PFSK-1 (cell line): ENCODE measurements at regions not wholly inside any gene's neighbourhood (a gene's known extent, or its start where the extent isn't known, plus 50 kb on each side); places are given as distances from the start of the nearest gene placed in this dataset.

ENCODE experiments used
- FOXP2 ChIP-seq: optimal IDR thresholded peaks from 2 replicates; pipeline ENCODE3; 2011; ENCODE audit warnings: borderline replicate concordance, control low read depth, inconsistent platforms; ENCODE audit not compliant: insufficient read depth; ENCODE audit errors: extremely low read length, extremely low read depth
- POLR2AphosphoS5 ChIP-seq: IDR thresholded peaks from 2 replicates; pipeline ENCODE4 v1.6.1; 2012; ENCODE audit warnings: low read depth, mild to moderate bottlenecking, control low read depth, low read length, moderate library complexity
- REST ChIP-seq, 2 experiments: IDR thresholded peaks; 2 replicates each; pipeline versions ENCODE4 v1.6.1 to v1.8.0; 2011 to 2012; ENCODE audit warnings: low read depth in 2 of 2, low read length in 2 of 2, control low read depth in 1 of 2, inconsistent platforms in 1 of 2, mild to moderate bottlenecking in 1 of 2, moderate library complexity in 1 of 2; ENCODE audit not compliant: insufficient read depth in 1 of 2
- SIN3A ChIP-seq: IDR thresholded peaks from 2 replicates; pipeline ENCODE4 v1.6.1; 2012; ENCODE audit warnings: mild to moderate bottlenecking, low read length, moderate library complexity, borderline replicate concordance; ENCODE audit not compliant: insufficient read depth
- TAF1 ChIP-seq: IDR thresholded peaks from 2 replicates; pipeline ENCODE4 v1.6.1; 2012; ENCODE audit warnings: low read length, control low read depth, borderline replicate concordance; ENCODE audit not compliant: insufficient read depth

- no peak for TF ChIP-seq REST (IDR thresholded peaks at IDR 0.05; ENCODE audit: insufficient read depth in 1 of 2, low read depth in 2 of 2, low read length in 2 of 2)
- TF ChIP-seq SIN3A, result no peak
- TF ChIP-seq TAF1, result no peak
- TF ChIP-seq FOXP2, result no peak
- TF ChIP-seq POLR2AphosphoS5, result no peak
Measured at GRCh38 chr3:30198162-30198561, 408.2 kb upstream of the TGFBR2 start.

GRCh38 chr3:30199096-30199759 lies 407.2 kb upstream of the TGFBR2 start:
- TF ChIP-seq SIN3A (no peak), FOXP2 (no peak), POLR2AphosphoS5 (no peak), REST (IDR thresholded peaks at IDR 0.05; ENCODE audit: insufficient read depth in 1 of 2, low read depth in 2 of 2, low read length in 2 of 2) (no peak), TAF1 (no peak)

GRCh38 chr3:30199855-30200254 lies 406.5 kb upstream of the TGFBR2 start:
- TF ChIP-seq POLR2AphosphoS5 (no peak), SIN3A (no peak), FOXP2 (no peak), TAF1 (no peak), REST (IDR thresholded peaks at IDR 0.05; ENCODE audit: insufficient read depth in 1 of 2, low read depth in 2 of 2, low read length in 2 of 2) (no peak)

- TF ChIP-seq SIN3A (no peak), TAF1 (no peak), FOXP2 (no peak), POLR2AphosphoS5 (no peak), REST (IDR thresholded peaks at IDR 0.05; ENCODE audit: insufficient read depth in 1 of 2, low read depth in 2 of 2, low read length in 2 of 2) (no peak)
Measured at GRCh38 chr3:30201715-30202114, 404.7 kb upstream of the TGFBR2 start.

- TF ChIP-seq POLR2AphosphoS5 (no peak), REST (IDR thresholded peaks at IDR 0.05; ENCODE audit: insufficient read depth in 1 of 2, low read depth in 2 of 2, low read length in 2 of 2) (no peak), TAF1 (no peak), FOXP2 (no peak), SIN3A (no peak)
Measured at GRCh38 chr3:30203301-30203700, 403.1 kb upstream of the TGFBR2 start.
